IMR-90 (cell line): ENCODE measurements at regions not wholly inside any gene's neighbourhood (a gene's known extent, or its start where the extent isn't known, plus 50 kb on each side); places are given as distances from the start of the nearest gene placed in this dataset.

Experiments used
- ATAC-seq: fragments of 200-7000 bp; cut with Tn5 transposase; 2 replicates; pipeline ENCODE4 v1.9.1; 2020; ENCODE audit warnings: low read depth, mild to moderate bottlenecking, moderate library complexity
- BruUV-seq: library from RNA; stranded (reverse); fragments of 400-500 nt; replicated peaks from 2 replicates; lab custom pipeline; 2021; lab: Mats Ljungman, UMichigan
- CTCF ChIA-PET: fragments of 300-600 bp; formaldehyde crosslinking; extraction: SDS; loops from one replicate; lab custom pipeline; 2021; ENCODE audit warnings: antibody characterized with exemption; lab: Yijun Ruan, JAX
- POLR2A ChIA-PET: fragments of 300-600 bp; sonication (Branson Sonifier 250); formaldehyde crosslinking; loops from one replicate; lab custom pipeline; 2022; ENCODE audit warnings: antibody characterized with exemption; ENCODE audit not compliant: unreplicated experiment; lab: Charles Lee
- DNase-seq: peaks from one replicate; pipeline ENCODE4 v3.0.0; 2013
- H2AFZ ChIP-seq: replicated peaks from 2 replicates; pipeline ENCODE3; 2013; ENCODE audit warnings: low read length, mild to moderate bottlenecking; ENCODE audit not compliant: poor library complexity
- H2AK5ac ChIP-seq: 2 replicates; pipeline ENCODE4 v1.6.1; 2013; ENCODE audit warnings: low read depth, low read length, inconsistent platforms
- H2AK9ac ChIP-seq: replicated peaks from 2 replicates; pipeline ENCODE3; 2013; ENCODE audit warnings: mild to moderate bottlenecking, low read depth, low read length, moderate library complexity; ENCODE audit not compliant: poor library complexity
- H2BK120ac ChIP-seq: 2 replicates; pipeline ENCODE4 v1.6.1; 2013; ENCODE audit warnings: low read depth, low read length, inconsistent platforms
- H2BK15ac ChIP-seq: 3 replicates; pipeline ENCODE4 v1.6.1; 2013; ENCODE audit warnings: low read depth, low read length, inconsistent platforms
- H2BK20ac ChIP-seq: 2 replicates; pipeline ENCODE4 v1.6.1; 2013; ENCODE audit warnings: low read depth, mild to moderate bottlenecking, inconsistent platforms, low read length, moderate library complexity
- H2BK5ac ChIP-seq: 2 replicates; pipeline ENCODE4 v1.6.1; 2013; ENCODE audit warnings: mild to moderate bottlenecking, low read depth, low read length, inconsistent platforms; ENCODE audit not compliant: poor library complexity, severe bottlenecking
- H3K14ac ChIP-seq: replicated peaks from 2 replicates; pipeline ENCODE4 v1.6.1; 2013; ENCODE audit warnings: low read depth, low read length, inconsistent platforms
- H3K18ac ChIP-seq: 2 replicates; pipeline ENCODE4 v1.6.1; 2013; ENCODE audit warnings: low read depth, low read length, control low read depth
- H3K23ac ChIP-seq: 2 replicates; pipeline ENCODE4 v1.6.1; 2013; ENCODE audit warnings: low read depth, low read length, inconsistent platforms
- H3K27ac ChIP-seq: 2 replicates; pipeline ENCODE4 v1.5.1; 2013; ENCODE audit warnings: mild to moderate bottlenecking, control low read depth, low read length; ENCODE audit not compliant: insufficient read depth
- H3K27me3 ChIP-seq: 2 replicates; pipeline ENCODE4 v1.6.1; 2013; ENCODE audit warnings: low read length; ENCODE audit not compliant: control insufficient read depth, insufficient read depth
- H3K36me3 ChIP-seq: 2 replicates; pipeline ENCODE4 v1.6.1; 2013; ENCODE audit warnings: low read length, mixed read lengths; ENCODE audit not compliant: control insufficient read depth, insufficient read depth
- H3K4ac ChIP-seq: 2 replicates; pipeline ENCODE4 v1.6.1; 2013; ENCODE audit warnings: low read depth, low read length, inconsistent platforms
- H3K4me1 ChIP-seq: 2 replicates; pipeline ENCODE4 v1.6.1; 2013; ENCODE audit warnings: low read length, mixed read lengths; ENCODE audit not compliant: control insufficient read depth, insufficient read depth
- H3K4me2 ChIP-seq: 2 replicates; pipeline ENCODE4 v1.6.1; 2013; ENCODE audit warnings: low read depth, mild to moderate bottlenecking, control low read depth, low read length, moderate library complexity
- H3K4me3 ChIP-seq: 2 replicates; pipeline ENCODE4 v1.5.1; 2013; ENCODE audit warnings: low read depth, mild to moderate bottlenecking, control low read depth, low read length, moderate library complexity; ENCODE audit not compliant: insufficient read depth
- H3K56ac ChIP-seq: 2 replicates; pipeline ENCODE4 v1.6.1; 2013; ENCODE audit warnings: low read length, inconsistent platforms; ENCODE audit not compliant: insufficient read depth; ENCODE audit errors: extremely low read depth
- H3K79me1 ChIP-seq, 2 experiments: 2 replicates each; pipeline ENCODE4 v1.6.1; 2013; ENCODE audit warnings: low read length in 2 of 2, inconsistent platforms in 1 of 2, low read depth in 1 of 2
- H3K9ac ChIP-seq: 2 replicates; pipeline ENCODE4 v1.6.1; 2013; ENCODE audit warnings: low read depth, low read length, control low read depth
- H3K9me1 ChIP-seq: 2 replicates; pipeline ENCODE4 v1.6.1; 2013; ENCODE audit warnings: low read length, inconsistent platforms; ENCODE audit not compliant: insufficient read depth
- H3K9me3 ChIP-seq: 2 replicates; pipeline ENCODE4 v1.6.1; 2013; ENCODE audit warnings: low read length; ENCODE audit not compliant: control insufficient read depth, insufficient read depth
- H4K20me1 ChIP-seq: 2 replicates; pipeline ENCODE4 v1.6.1; 2013; ENCODE audit warnings: low read length, inconsistent platforms; ENCODE audit not compliant: insufficient read depth
- H4K5ac ChIP-seq: 2 replicates; pipeline ENCODE4 v1.6.1; 2013; ENCODE audit warnings: mild to moderate bottlenecking, low read depth, low read length, control low read depth
- H4K8ac ChIP-seq, 2 experiments: 2 replicates each; pipeline ENCODE4 v1.6.1; 2013; ENCODE audit warnings: low read depth in 2 of 2, low read length in 2 of 2, control low read depth in 1 of 2, inconsistent platforms in 1 of 2
- H4K91ac ChIP-seq: 2 replicates; pipeline ENCODE4 v1.6.1; 2013; ENCODE audit warnings: low read depth, low read length, inconsistent platforms; ENCODE audit not compliant: insufficient read depth
- RAD21 ChIP-seq: IDR thresholded peaks from 2 replicates; pipeline ENCODE4 v1.6.1; 2012; ENCODE audit warnings: low read length, improper control_type of control experiment
- WGBS, 2 experiments: methylation state at CpG; one replicate each; pipeline versions ENCODE4 v1.1.5 to v1.1.7; 2013; ENCODE audit warnings: missing lambda C conversion rate in 2 of 2; ENCODE audit not compliant: insufficient read length in 1 of 2; ENCODE audit errors: extremely low coverage in 2 of 2; 5-methylcytosine and 5-hydroxymethylcytosine counted together
- dilution Hi-C: fragments of 300-500 bp; cut with HindIII; formaldehyde crosslinking; loops from one replicate; pipeline ENCODE4 v1.14.3; 2018; ENCODE audit warnings: low sequenced_read_pairs; ENCODE audit not compliant: unreplicated experiment
- in situ Hi-C: fragments of 300-500 bp; cut with MboI; formaldehyde crosslinking; loops from 3 replicates; pipeline ENCODE4 v1.14.3; 2019; ENCODE audit warnings: low sequenced_read_pairs, inconsistent platforms, mixed read lengths
- intact Hi-C: fragments of 100-400 bp; cut with micrococcal nuclease; formaldehyde crosslinking; loops from 2 replicates; pipeline ENCODE4 v1.10.0; 2022

- POLR2A ChIA-PET = no interaction called here
- ATAC-seq = no peak
- no peak for TF ChIP-seq RAD21
- Histone ChIP-seq H3K4me1 (no peaks in the 10 kb centered on the region), H3K9me3 (no peaks in the 10 kb centered on the region), H2BK120ac (no peak overlapping the region), H4K91ac (no peak overlapping the region), H4K8ac (no peak overlapping the region), H3K4me3 (no peak overlapping the region), H4K20me1 (no peaks in the 10 kb centered on the region), H3K4me2 (no peak overlapping the region), H3K9ac (no peak overlapping the region), H3K23ac (no peak overlapping the region), H2AFZ (no peak overlapping the region), H3K79me1 (no peaks in the 10 kb centered on the region), H3K14ac (no peak overlapping the region), H2AK5ac (no peak overlapping the region), H3K9me1 (no peaks in the 10 kb centered on the region), H2BK20ac (no peak overlapping the region), H3K27me3 (no peaks in the 10 kb centered on the region), H3K56ac (no peak overlapping the region), H3K18ac (no peak overlapping the region), H3K36me3 (no peaks in the 10 kb centered on the region), H2BK5ac (no peak overlapping the region), H4K5ac (no peak overlapping the region), H2AK9ac (no peak overlapping the region), H3K27ac (no peak overlapping the region), H2BK15ac (no peak overlapping the region), H3K4ac (no peak overlapping the region)
- WGBS, 2 experiments = no CpG with 5 or more reads among the region's 5 CpGs
- intact Hi-C loops = no loop called here
- in situ Hi-C loops = no loop called here
- dilution Hi-C loops = no loop called here
- DNase-seq = no peak
- CTCF ChIA-PET = no interaction called here
- no TSS peak for BruUV-seq
Observed at GRCh38 chr2:60385648-60386047, 167.8 kb downstream of the BCL11A start.
